HCT116 (cell line): ENCODE measurements at regions not wholly inside any gene's neighbourhood (a gene's known extent, or its start where the extent isn't known, plus 50 kb on each side); places are given as distances from the start of the nearest gene placed in this dataset.

Experiments
- ATAC-seq: fragments of 200-7000 bp; cut with Tn5 transposase; 2 replicates; pipeline ENCODE4 v1.9.1; 2020; ENCODE audit warnings: mild to moderate bottlenecking, moderate library complexity
- BruUV-seq: library from RNA; stranded (reverse); fragments of 400-500 nt; replicated peaks from 2 replicates; lab custom pipeline; 2021; lab: Mats Ljungman, UMichigan
- CTCF ChIA-PET: fragments of 300-600 bp; sonication (Branson Sonifier 250); formaldehyde crosslinking; loops from one replicate; lab custom pipeline; 2021; ENCODE audit warnings: antibody characterized with exemption; lab: Charles Lee
- POLR2A ChIA-PET: fragments of 300-600, 350-600 bp; sonication (Branson Sonifier 250); formaldehyde crosslinking; loops from one replicate; lab custom pipeline; 2021; ENCODE audit warnings: antibody characterized with exemption; lab: Charles Lee
- RAD21 ChIA-PET, 2 experiments: fragments of 300-600 bp; sonication (Branson Sonifier 250); formaldehyde crosslinking; loops; one replicate each; lab custom pipeline; 2023; ENCODE audit warnings: low total read pairs in 2 of 2; ENCODE audit not compliant: uncharacterized antibody in 2 of 2, unreplicated experiment in 2 of 2, low non-redundant PET in 1 of 2; lab: Charles Lee
- DNase-seq: peaks from one replicate; pipeline ENCODE4 v3.0.0-alpha.2; 2010; ENCODE audit warnings: low read depth, low spot score
- H2AFZ ChIP-seq: fragments of 200-600 bp; shearing (Covaris generic), sonication (generic); 2 replicates; pipeline ENCODE4 v1.6.1; 2017; ENCODE audit warnings: low read depth, mixed run types, mixed read lengths, antibody characterized with exemption, low read length; ENCODE audit not compliant: poor library complexity, severe bottlenecking
- H3K27ac ChIP-seq: 2 replicates; pipeline ENCODE4 v1.5.1; 2012; ENCODE audit warnings: low read depth, low read length
- H3K27me3 ChIP-seq: fragments of 200-600 bp; sonication (generic); 2 replicates; pipeline ENCODE4 v1.6.1; 2016; ENCODE audit warnings: mixed run types, low read length, mixed read lengths; ENCODE audit not compliant: insufficient read depth
- H3K36me3 ChIP-seq, 2 experiments: fragments of 200-500 bp in 1 of 2; fragments of 200-600 bp in 1 of 2; sonication (Bioruptor generic) in 1 of 2; sonication (generic) in 1 of 2; 2 replicates each; pipeline versions ENCODE4 v1.5.1 to v1.6.1; 2014 to 2016; ENCODE audit warnings: low read length in 2 of 2, inconsistent platforms in 1 of 2, mixed read lengths in 1 of 2, mixed run types in 1 of 2; ENCODE audit not compliant: insufficient read depth in 2 of 2, control insufficient read depth in 1 of 2
- H3K4me1 ChIP-seq, 2 experiments: fragments of 200-600 bp in 1 of 2; sonication (generic) in 1 of 2; 2 replicates each; pipeline versions ENCODE4 v1.5.1 to v1.6.1; 2012 to 2017; ENCODE audit warnings: low read length in 2 of 2, inconsistent platforms in 1 of 2, mild to moderate bottlenecking in 1 of 2, mixed read lengths in 1 of 2, mixed run types in 1 of 2, moderate library complexity in 1 of 2; ENCODE audit not compliant: insufficient read depth in 2 of 2, control insufficient read depth in 1 of 2
- H3K4me2 ChIP-seq: fragments of 200-600 bp; sonication (generic); 2 replicates; pipeline ENCODE4 v1.6.1; 2017; ENCODE audit warnings: mixed run types, low read length, mixed read lengths
- H3K4me3 ChIP-seq, 2 experiments: fragments of 200-600 bp in 1 of 2; sonication (generic) in 1 of 2; replicated peaks in 1 of 2; 2 replicates each; pipeline ENCODE4 v1.5.1; 2011 to 2016; ENCODE audit warnings: low read length in 2 of 2, control low read depth in 1 of 2, low read depth in 1 of 2, mild to moderate bottlenecking in 1 of 2, mixed read lengths in 1 of 2, mixed run types in 1 of 2
- H3K79me2 ChIP-seq: fragments of 200-600 bp; sonication (generic); 2 replicates; pipeline ENCODE4 v1.6.1; 2017; ENCODE audit warnings: mild to moderate bottlenecking, mixed run types, low read length, moderate library complexity, mixed read lengths; ENCODE audit not compliant: insufficient read depth
- H3K9ac ChIP-seq: fragments of 200-600 bp; sonication (generic); 2 replicates; pipeline ENCODE4 v1.6.1; 2016; ENCODE audit warnings: low read length, mixed read lengths
- H3K9me2 ChIP-seq: fragments of 200-600 bp; sonication (generic), shearing (Covaris generic); 2 replicates; pipeline ENCODE4 v1.6.1; 2017; ENCODE audit warnings: mixed run types, mild to moderate bottlenecking, moderate library complexity; ENCODE audit not compliant: insufficient read depth
- H3K9me3 ChIP-seq, 2 experiments: fragments of 200-500 bp in 1 of 2; fragments of 200-600 bp in 1 of 2; sonication (Bioruptor generic) in 1 of 2; sonication (generic) in 1 of 2; 2 replicates each; pipeline ENCODE4 v1.6.1; 2014 to 2017; ENCODE audit warnings: low read length in 2 of 2, mixed read lengths in 2 of 2, inconsistent platforms in 1 of 2, low read depth in 1 of 2, mild to moderate bottlenecking in 1 of 2, mixed run types in 1 of 2, moderate library complexity in 1 of 2; ENCODE audit not compliant: control insufficient read depth in 1 of 2, insufficient read depth in 1 of 2
- H4K20me1 ChIP-seq: fragments of 200-600 bp; sonication (generic), shearing (Covaris generic); 2 replicates; pipeline ENCODE4 v1.6.1; 2017; ENCODE audit warnings: mixed run types, mild to moderate bottlenecking, moderate library complexity; ENCODE audit not compliant: insufficient read depth
- CBX3 ChIP-seq: IDR thresholded peaks from 2 replicates; pipeline ENCODE4 v1.6.1; 2012; ENCODE audit warnings: low read depth
- ELF1 ChIP-seq: IDR thresholded peaks from 2 replicates; pipeline ENCODE4 v1.6.1; 2012; ENCODE audit warnings: low read depth, borderline replicate concordance
- EZH2 ChIP-seq: fragments of 200-600 bp; sonication (generic); IDR thresholded peaks from 2 replicates; pipeline ENCODE4 v1.6.1; 2017; ENCODE audit warnings: antibody characterized with exemption, mixed run types
- JUND ChIP-seq: IDR thresholded peaks from 2 replicates; pipeline ENCODE4 v1.6.1; 2012
- POLR2A ChIP-seq: IDR thresholded peaks from 2 replicates; pipeline ENCODE4 v1.7.0; 2011; ENCODE audit warnings: borderline replicate concordance; ENCODE audit not compliant: insufficient read depth, insufficient read length; ENCODE audit errors: extremely low read depth
- SIN3A ChIP-seq: IDR thresholded peaks from 2 replicates; pipeline ENCODE4 v1.6.1; 2012; ENCODE audit warnings: low read depth
- SP1 ChIP-seq: IDR thresholded peaks from 2 replicates; pipeline ENCODE4 v1.6.1; 2012; ENCODE audit warnings: low read depth
- TCF7L2 ChIP-seq: IDR thresholded peaks from 2 replicates; pipeline ENCODE4 v1.7.0; 2011; ENCODE audit warnings: borderline replicate concordance, inconsistent platforms; ENCODE audit not compliant: insufficient read depth, insufficient read length; ENCODE audit errors: extremely low read depth
- YY1 ChIP-seq: IDR thresholded peaks from 2 replicates; pipeline ENCODE4 v1.6.1; 2011; ENCODE audit warnings: low read length, low read depth, moderate library complexity, mild to moderate bottlenecking; ENCODE audit not compliant: insufficient replicate concordance; ENCODE audit errors: extremely low read depth
- ZFX ChIP-seq: fragments of 450-650 bp; IDR thresholded peaks from 2 replicates; pipeline ENCODE4 v1.6.1; 2017
- intact Hi-C: fragments of 100-400 bp; cut with micrococcal nuclease; formaldehyde crosslinking; loops from 2 replicates; pipeline ENCODE4 v1.10.0; 2022
- TF ChIP-seq, protein P1 (sequence below): IDR thresholded peaks from 2 replicates; pipeline ENCODE4 v1.6.1; 2011; ENCODE audit warnings: mild to moderate bottlenecking, low read length, moderate library complexity; ENCODE audit not compliant: insufficient replicate concordance; ENCODE audit errors: extremely low read depth
- TF ChIP-seq, protein P2 (sequence below), 3 experiments: fragments of 200-600 bp in 1 of 3; sonication (generic) in 1 of 3; IDR thresholded peaks in 2 of 3; conservative IDR thresholded peaks in 1 of 3; 2 replicates each; pipeline ENCODE4 v1.5.1; 2012 to 2017; ENCODE audit warnings: low read depth in 2 of 3, low read length in 2 of 3, antibody characterized with exemption in 1 of 3, borderline replicate concordance in 1 of 3, control low read depth in 1 of 3, mild to moderate bottlenecking in 1 of 3, mixed read lengths in 1 of 3, mixed run types in 1 of 3, moderate library complexity in 1 of 3; ENCODE audit not compliant: insufficient read depth in 1 of 3
- TF ChIP-seq, protein P3 (sequence below): IDR thresholded peaks from 2 replicates; pipeline ENCODE4 v1.6.1; 2012
- TF ChIP-seq, protein P4 (sequence below): IDR thresholded peaks from 2 replicates; pipeline ENCODE4 v1.6.1; 2012

DNA sequence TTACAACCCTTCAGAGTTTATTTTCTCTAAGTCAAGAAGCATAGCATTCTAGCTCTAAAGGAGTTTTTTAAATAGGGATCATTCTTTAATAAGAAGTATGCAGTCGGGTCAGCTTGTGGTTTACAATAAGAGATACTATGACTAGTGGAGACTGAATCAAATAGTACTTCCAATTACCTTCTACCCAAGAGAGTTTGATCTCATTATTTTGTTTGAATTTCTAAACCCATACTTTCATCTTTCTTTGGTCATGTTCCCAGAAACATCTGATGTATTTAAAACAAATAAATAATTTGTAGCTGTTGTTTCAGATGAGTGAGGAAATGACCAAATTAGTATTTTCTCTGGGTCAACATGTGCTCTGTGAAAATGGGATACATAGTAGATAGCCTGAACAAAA is 160.2 kb upstream of the CDH6 start (continued):
- TF ChIP-seq, protein P1, sequence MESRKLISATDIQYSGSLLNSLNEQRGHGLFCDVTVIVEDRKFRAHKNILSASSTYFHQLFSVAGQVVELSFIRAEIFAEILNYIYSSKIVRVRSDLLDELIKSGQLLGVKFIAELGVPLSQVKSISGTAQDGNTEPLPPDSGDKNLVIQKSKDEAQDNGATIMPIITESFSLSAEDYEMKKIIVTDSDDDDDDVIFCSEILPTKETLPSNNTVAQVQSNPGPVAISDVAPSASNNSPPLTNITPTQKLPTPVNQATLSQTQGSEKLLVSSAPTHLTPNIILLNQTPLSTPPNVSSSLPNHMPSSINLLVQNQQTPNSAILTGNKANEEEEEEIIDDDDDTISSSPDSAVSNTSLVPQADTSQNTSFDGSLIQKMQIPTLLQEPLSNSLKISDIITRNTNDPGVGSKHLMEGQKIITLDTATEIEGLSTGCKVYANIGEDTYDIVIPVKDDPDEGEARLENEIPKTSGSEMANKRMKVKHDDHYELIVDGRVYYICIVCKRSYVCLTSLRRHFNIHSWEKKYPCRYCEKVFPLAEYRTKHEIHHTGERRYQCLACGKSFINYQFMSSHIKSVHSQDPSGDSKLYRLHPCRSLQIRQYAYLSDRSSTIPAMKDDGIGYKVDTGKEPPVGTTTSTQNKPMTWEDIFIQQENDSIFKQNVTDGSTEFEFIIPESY: no peak
- no peak for TF ChIP-seq TCF7L2
- no peak for TF ChIP-seq SIN3A
- TF ChIP-seq SP1: no peak

DNA sequence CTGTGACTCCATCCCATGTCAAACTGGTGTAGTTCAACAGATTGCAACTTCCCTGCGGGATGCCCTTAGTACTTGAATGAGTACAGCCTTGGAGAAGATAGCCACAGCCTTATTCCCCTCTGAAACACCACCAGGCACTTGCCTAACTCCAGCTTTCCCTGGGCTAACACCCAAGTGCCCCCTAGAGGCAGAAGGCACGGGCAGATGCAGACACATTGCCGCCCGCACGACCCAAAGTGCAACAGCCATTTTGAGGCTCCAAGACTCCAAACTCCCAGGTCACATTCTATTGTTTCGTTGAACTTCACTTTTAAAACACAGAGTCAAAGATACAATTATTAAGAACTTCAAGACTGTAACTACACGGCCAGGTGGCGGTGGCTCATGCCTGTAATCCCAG is 163.6 kb upstream of the CDH6 start:
- no peak overlapping the region for H3K4me2 ChIP-seq
- H3K27me3 ChIP-seq: no peaks in the 10 kb centered on the region
- H3K4me1 ChIP-seq: no peaks in the 10 kb centered on the region
- ATAC-seq (no peak), DNase-seq (no peak)
- intact Hi-C loops: no loop called here
- no peak overlapping the region for H3K27ac ChIP-seq
- no peak overlapping the region for H3K4me3 ChIP-seq
- H3K79me2 ChIP-seq: no peaks in the 10 kb centered on the region
- ChIA-PET CTCF (no interaction called here), POLR2A (no interaction called here), RAD21 (no interaction called here)
- H3K9me3 ChIP-seq: peaks cover 0 to 15% of the 10 kb centered on the region in 2 experiments; a peak in 1 of 4 replicates
- no peaks in the 10 kb centered on the region for H3K36me3 ChIP-seq
- no TSS peak for BruUV-seq
- no peaks in the 10 kb centered on the region for H4K20me1 ChIP-seq
- H3K9ac ChIP-seq: no peak overlapping the region
- no peaks in the 10 kb centered on the region for H3K9me2 ChIP-seq
- no peak overlapping the region for H2AFZ ChIP-seq
- no peak for TF ChIP-seq CBX3
- no peak for TF ChIP-seq ZFX
- no peak for TF ChIP-seq YY1
- TF ChIP-seq, protein P2, sequence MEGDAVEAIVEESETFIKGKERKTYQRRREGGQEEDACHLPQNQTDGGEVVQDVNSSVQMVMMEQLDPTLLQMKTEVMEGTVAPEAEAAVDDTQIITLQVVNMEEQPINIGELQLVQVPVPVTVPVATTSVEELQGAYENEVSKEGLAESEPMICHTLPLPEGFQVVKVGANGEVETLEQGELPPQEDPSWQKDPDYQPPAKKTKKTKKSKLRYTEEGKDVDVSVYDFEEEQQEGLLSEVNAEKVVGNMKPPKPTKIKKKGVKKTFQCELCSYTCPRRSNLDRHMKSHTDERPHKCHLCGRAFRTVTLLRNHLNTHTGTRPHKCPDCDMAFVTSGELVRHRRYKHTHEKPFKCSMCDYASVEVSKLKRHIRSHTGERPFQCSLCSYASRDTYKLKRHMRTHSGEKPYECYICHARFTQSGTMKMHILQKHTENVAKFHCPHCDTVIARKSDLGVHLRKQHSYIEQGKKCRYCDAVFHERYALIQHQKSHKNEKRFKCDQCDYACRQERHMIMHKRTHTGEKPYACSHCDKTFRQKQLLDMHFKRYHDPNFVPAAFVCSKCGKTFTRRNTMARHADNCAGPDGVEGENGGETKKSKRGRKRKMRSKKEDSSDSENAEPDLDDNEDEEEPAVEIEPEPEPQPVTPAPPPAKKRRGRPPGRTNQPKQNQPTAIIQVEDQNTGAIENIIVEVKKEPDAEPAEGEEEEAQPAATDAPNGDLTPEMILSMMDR (IDR thresholded peaks at IDR 0.05 in 2 of 3, conservative IDR thresholded peaks at IDR 0.05 in 1 of 3; ENCODE audit: borderline replicate concordance in 1 of 3, insufficient read depth in 1 of 3, low read depth in 2 of 3, low read length in 2 of 3): no peak
- TF ChIP-seq JUND: no peak
- TF ChIP-seq, protein P3, sequence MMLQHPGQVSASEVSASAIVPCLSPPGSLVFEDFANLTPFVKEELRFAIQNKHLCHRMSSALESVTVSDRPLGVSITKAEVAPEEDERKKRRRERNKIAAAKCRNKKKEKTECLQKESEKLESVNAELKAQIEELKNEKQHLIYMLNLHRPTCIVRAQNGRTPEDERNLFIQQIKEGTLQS: no peak
- TF ChIP-seq, protein P4, sequence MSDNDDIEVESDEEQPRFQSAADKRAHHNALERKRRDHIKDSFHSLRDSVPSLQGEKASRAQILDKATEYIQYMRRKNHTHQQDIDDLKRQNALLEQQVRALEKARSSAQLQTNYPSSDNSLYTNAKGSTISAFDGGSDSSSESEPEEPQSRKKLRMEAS: no peak
- TF ChIP-seq ELF1: no peak
- TF ChIP-seq POLR2A: no peak
- no peak for TF ChIP-seq EZH2
